ENCODE measurements at regions not wholly inside any gene's neighbourhood (a gene's known extent, or its start where the extent isn't known, plus 50 kb on each side); places are given as distances from the start of the nearest gene placed in this dataset.
"Not testable (repeated sequence)": the region's sequence is repeated elsewhere in the genome, so short reads cannot be mapped to it uniquely, and the experiment has no call there.

DNA sequence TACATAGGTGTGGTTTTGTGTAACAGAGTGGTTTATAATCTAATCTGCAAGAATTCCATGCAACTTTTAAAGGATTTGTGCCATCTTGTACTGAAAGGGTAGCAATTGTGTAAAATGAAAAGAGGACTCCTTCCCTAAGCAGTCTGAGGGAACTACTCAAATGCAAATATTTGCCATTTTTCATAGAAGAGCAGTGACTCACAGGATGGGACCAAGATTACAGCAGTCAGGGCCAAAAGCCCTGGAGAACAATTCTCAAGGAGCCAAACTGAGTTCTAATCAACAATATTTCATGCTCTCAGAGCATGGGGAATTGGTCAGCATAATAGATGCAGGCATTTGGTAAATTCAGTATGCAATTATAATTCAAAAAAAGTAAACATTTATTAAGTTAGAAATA lies 495.8 kb downstream of the CHSY3 start:
- no peak overlapping the region for H3K27ac ChIP-seq (ENCODE audit: low read depth, low read length)
- H3K9me3 ChIP-seq (ENCODE audit: insufficient read depth, low read depth, low read length) = no peaks in the 10 kb centered on the region
- no peak overlapping the region for H3K23ac ChIP-seq (ENCODE audit: low read length)
- H2AK5ac ChIP-seq (ENCODE audit: low read length) = no peak overlapping the region
- H3K4me2 ChIP-seq (ENCODE audit: low read length) = no peak overlapping the region
- H2AFZ ChIP-seq (ENCODE audit: insufficient read depth, low read length, poor library complexity) = no peak overlapping the region
- H3K79me2 ChIP-seq (ENCODE audit: control insufficient read depth, insufficient read depth, low read length, poor library complexity) = no peaks in the 10 kb centered on the region
- no peak overlapping the region for H2BK12ac ChIP-seq (ENCODE audit: low read length)
- peak; percentile 11 to 62 for DNase-seq
- no peak overlapping the region for H4K12ac ChIP-seq (ENCODE audit: low read depth, low read length)
- H2BK120ac ChIP-seq (ENCODE audit: insufficient read depth, low read length, poor library complexity) = no peak overlapping the region
- H3K14ac ChIP-seq (ENCODE audit: low read length) = no peak overlapping the region
- no peak overlapping the region for H4K8ac ChIP-seq (ENCODE audit: low read depth, low read length)
- H3K9ac ChIP-seq (ENCODE audit: low read length) = no peak overlapping the region
- H3K4ac ChIP-seq (ENCODE audit: low read depth, low read length) = no peak overlapping the region
- no peak overlapping the region for H3K4me3 ChIP-seq (ENCODE audit: low read depth, low read length)
- no peaks in the 10 kb centered on the region for H3K79me1 ChIP-seq (ENCODE audit: low read length)
- no peaks in the 10 kb centered on the region for H3K27me3 ChIP-seq (ENCODE audit: insufficient read depth, low read length)
- no peaks in the 10 kb centered on the region for H3K4me1 ChIP-seq (ENCODE audit: control insufficient read depth in 1 of 2, insufficient read depth in 2 of 2, low read length in 2 of 2)
- no peak overlapping the region for H4K91ac ChIP-seq (ENCODE audit: low read depth, low read length)
- no peak overlapping the region for H3K18ac ChIP-seq (ENCODE audit: low read length)
- H2BK5ac ChIP-seq (ENCODE audit: low read depth, low read length, poor library complexity) = no peak overlapping the region
- H3K36me3 ChIP-seq (ENCODE audit: control insufficient read depth in 1 of 2, insufficient read depth in 2 of 2, low read length in 2 of 2) = no peaks in the 10 kb centered on the region

DNA sequence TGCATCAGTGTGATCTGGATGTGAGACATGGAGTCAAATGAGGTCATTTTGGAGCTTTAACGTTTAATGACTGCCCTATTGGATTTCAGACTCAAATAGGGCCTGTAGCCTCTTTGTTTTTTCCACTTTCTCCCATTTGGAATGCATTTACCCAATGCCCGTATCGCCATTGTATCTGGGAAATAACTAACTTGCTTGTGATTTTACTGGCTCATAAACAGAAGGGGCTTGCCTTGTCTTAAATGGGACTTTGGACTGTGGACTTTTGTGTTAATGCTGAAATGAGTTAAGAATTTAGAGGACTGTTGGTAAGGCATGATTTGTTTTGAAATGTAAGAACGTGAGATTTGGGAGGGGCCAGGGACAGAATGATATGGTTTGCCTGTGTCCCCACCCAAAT lies 494.6 kb downstream of the CHSY3 start:
- no peak overlapping the region for H3K14ac ChIP-seq (ENCODE audit: low read length)

DNA sequence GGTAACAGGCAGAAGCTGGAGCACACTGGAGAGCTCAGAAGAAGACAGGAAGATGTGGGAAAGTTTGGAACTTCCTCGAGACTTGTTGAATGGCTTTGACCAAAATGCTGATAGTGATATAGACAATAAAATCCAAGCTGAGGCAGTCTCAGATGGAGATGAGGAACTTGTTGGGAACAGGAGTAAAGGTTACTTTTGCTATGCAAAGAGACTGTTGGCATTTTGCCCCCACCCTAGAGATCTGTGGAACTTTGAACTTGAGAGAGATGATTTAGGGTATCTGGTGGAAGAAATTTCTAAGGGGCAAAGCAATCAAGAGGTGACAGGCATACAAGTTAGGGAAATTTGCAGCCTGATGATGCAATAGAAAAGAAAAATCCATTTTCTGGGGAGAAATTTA lies 493.5 kb downstream of the CHSY3 start:
- H3K27me3 ChIP-seq (ENCODE audit: insufficient read depth, low read length); H4K91ac ChIP-seq (ENCODE audit: low read depth, low read length); H3K79me2 ChIP-seq (ENCODE audit: control insufficient read depth, insufficient read depth, low read length, poor library complexity); H3K36me3 ChIP-seq (ENCODE audit: control insufficient read depth in 1 of 2, insufficient read depth in 2 of 2, low read length in 2 of 2); H3K9ac ChIP-seq (ENCODE audit: low read length); H3K4me2 ChIP-seq (ENCODE audit: low read length); H3K4me1 ChIP-seq (ENCODE audit: control insufficient read depth in 1 of 2, insufficient read depth in 2 of 2, low read length in 2 of 2); H2AK5ac ChIP-seq (ENCODE audit: low read length); H4K12ac ChIP-seq (ENCODE audit: low read depth, low read length); H2AFZ ChIP-seq (ENCODE audit: insufficient read depth, low read length, poor library complexity); DNase-seq; H3K27ac ChIP-seq (ENCODE audit: low read depth, low read length); H2BK5ac ChIP-seq (ENCODE audit: low read depth, low read length, poor library complexity); H3K4me3 ChIP-seq (ENCODE audit: low read depth, low read length); H3K79me1 ChIP-seq (ENCODE audit: low read length); H3K18ac ChIP-seq (ENCODE audit: low read length); H3K4ac ChIP-seq (ENCODE audit: low read depth, low read length); H4K8ac ChIP-seq (ENCODE audit: low read depth, low read length); H3K9me3 ChIP-seq (ENCODE audit: insufficient read depth, low read depth, low read length); H2BK12ac ChIP-seq (ENCODE audit: low read length); H3K23ac ChIP-seq (ENCODE audit: low read length); H3K14ac ChIP-seq (ENCODE audit: low read length); H2BK120ac ChIP-seq (ENCODE audit: insufficient read depth, low read length, poor library complexity): not testable (repeated sequence)
- WGBS (ENCODE audit: extremely low coverage, insufficient coverage, insufficient read length) = no CpG with 5 or more reads among the region's 1 CpG

More for the DNA sequence above, 494.6 kb downstream of the CHSY3 start:
- Histone ChIP-seq H3K27me3 (ENCODE audit: insufficient read depth, low read length) (no peaks in the 10 kb centered on the region), H3K79me1 (ENCODE audit: low read length) (no peaks in the 10 kb centered on the region), H2BK120ac (ENCODE audit: insufficient read depth, low read length, poor library complexity) (no peak overlapping the region), H3K79me2 (ENCODE audit: control insufficient read depth, insufficient read depth, low read length, poor library complexity) (no peaks in the 10 kb centered on the region), H2BK5ac (ENCODE audit: low read depth, low read length, poor library complexity) (no peak overlapping the region), H4K8ac (ENCODE audit: low read depth, low read length) (no peak overlapping the region), H3K9ac (ENCODE audit: low read length) (no peak overlapping the region), H2AFZ (ENCODE audit: insufficient read depth, low read length, poor library complexity) (no peak overlapping the region), H3K4me1 (ENCODE audit: control insufficient read depth in 1 of 2, insufficient read depth in 2 of 2, low read length in 2 of 2) (no peaks in the 10 kb centered on the region), H3K4ac (ENCODE audit: low read depth, low read length) (no peak overlapping the region), H2BK12ac (ENCODE audit: low read length) (no peak overlapping the region), H3K23ac (ENCODE audit: low read length) (no peak overlapping the region), H3K36me3 (ENCODE audit: control insufficient read depth in 1 of 2, insufficient read depth in 2 of 2, low read length in 2 of 2) (no peaks in the 10 kb centered on the region), H3K4me2 (ENCODE audit: low read length) (no peak overlapping the region), H3K18ac (ENCODE audit: low read length) (no peak overlapping the region), H3K27ac (ENCODE audit: low read depth, low read length) (no peak overlapping the region), H3K4me3 (ENCODE audit: low read depth, low read length) (no peak overlapping the region), H3K9me3 (ENCODE audit: insufficient read depth, low read depth, low read length) (no peaks in the 10 kb centered on the region), H4K12ac (ENCODE audit: low read depth, low read length) (no peak overlapping the region), H2AK5ac (ENCODE audit: low read length) (no peak overlapping the region), H4K91ac (ENCODE audit: low read depth, low read length) (no peak overlapping the region)
- no CpG with 5 or more reads among the region's 4 CpGs for WGBS (ENCODE audit: extremely low coverage, insufficient coverage, insufficient read length)
- DNase-seq = no peak

DNA sequence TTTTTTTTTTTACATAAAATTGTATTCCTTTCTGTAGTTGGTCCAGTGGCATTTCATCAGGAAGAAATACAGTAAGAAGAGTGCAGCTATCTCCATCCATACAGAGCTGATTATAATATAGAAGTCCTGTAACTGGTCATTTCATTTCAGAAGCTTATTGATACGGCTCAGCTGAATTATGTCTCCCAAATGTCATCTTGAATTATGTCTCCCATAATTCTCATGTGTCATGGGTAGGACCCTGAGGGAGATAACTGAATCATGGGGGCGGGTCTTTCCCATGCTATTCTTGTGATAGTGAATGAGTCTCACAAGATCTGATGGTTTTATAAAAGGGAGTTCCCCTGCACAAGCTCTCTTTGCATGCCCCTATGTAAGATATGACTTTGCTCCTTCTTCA lies 492.9 kb downstream of the CHSY3 start:
- Histone ChIP-seq H3K4ac (ENCODE audit: low read depth, low read length) (no peak overlapping the region), H3K4me3 (ENCODE audit: low read depth, low read length) (no peak overlapping the region), H3K36me3 (ENCODE audit: control insufficient read depth in 1 of 2, insufficient read depth in 2 of 2, low read length in 2 of 2) (no peaks in the 10 kb centered on the region), H3K4me2 (ENCODE audit: low read length) (no peak overlapping the region), H4K12ac (ENCODE audit: low read depth, low read length) (no peak overlapping the region), H2AFZ (ENCODE audit: insufficient read depth, low read length, poor library complexity) (no peak overlapping the region), H3K27me3 (ENCODE audit: insufficient read depth, low read length) (no peaks in the 10 kb centered on the region), H2AK5ac (ENCODE audit: low read length) (no peak overlapping the region), H2BK12ac (ENCODE audit: low read length) (no peak overlapping the region), H3K79me1 (ENCODE audit: low read length) (no peaks in the 10 kb centered on the region), H2BK5ac (ENCODE audit: low read depth, low read length, poor library complexity) (no peak overlapping the region), H3K18ac (ENCODE audit: low read length) (no peak overlapping the region), H3K4me1 (ENCODE audit: control insufficient read depth in 1 of 2, insufficient read depth in 2 of 2, low read length in 2 of 2) (no peaks in the 10 kb centered on the region), H4K91ac (ENCODE audit: low read depth, low read length) (no peak overlapping the region), H3K14ac (ENCODE audit: low read length) (no peak overlapping the region), H2BK120ac (ENCODE audit: insufficient read depth, low read length, poor library complexity) (no peak overlapping the region), H3K27ac (ENCODE audit: low read depth, low read length) (no peak overlapping the region), H3K9me3 (ENCODE audit: insufficient read depth, low read depth, low read length) (no peaks in the 10 kb centered on the region), H3K9ac (ENCODE audit: low read length) (no peak overlapping the region), H3K79me2 (ENCODE audit: control insufficient read depth, insufficient read depth, low read length, poor library complexity) (no peaks in the 10 kb centered on the region), H4K8ac (ENCODE audit: low read depth, low read length) (no peak overlapping the region), H3K23ac (ENCODE audit: low read length) (no peak overlapping the region)
- DNase-seq = no peak
- WGBS (ENCODE audit: extremely low coverage, insufficient coverage, insufficient read length) = no CpG with 5 or more reads among the region's 2 CpGs

All from trophoblast cell (in vitro differentiated cells and primary cell).